Pulmonary artery endothelial cell (primary cell): ENCODE measurements at regions not wholly inside any gene's neighbourhood (a gene's known extent, or its start where the extent isn't known, plus 50 kb on each side); places are given as distances from the start of the nearest gene placed in this dataset.
"Not testable (repeated sequence)": the region's sequence is repeated elsewhere in the genome, so short reads cannot be mapped to it uniquely, and the experiment has no call there.

Experiments
- DNase-seq: peaks from one replicate; pipeline ENCODE4 v3.0.0-alpha.2; 2011; ENCODE audit warnings: low read depth, low spot score

DNA sequence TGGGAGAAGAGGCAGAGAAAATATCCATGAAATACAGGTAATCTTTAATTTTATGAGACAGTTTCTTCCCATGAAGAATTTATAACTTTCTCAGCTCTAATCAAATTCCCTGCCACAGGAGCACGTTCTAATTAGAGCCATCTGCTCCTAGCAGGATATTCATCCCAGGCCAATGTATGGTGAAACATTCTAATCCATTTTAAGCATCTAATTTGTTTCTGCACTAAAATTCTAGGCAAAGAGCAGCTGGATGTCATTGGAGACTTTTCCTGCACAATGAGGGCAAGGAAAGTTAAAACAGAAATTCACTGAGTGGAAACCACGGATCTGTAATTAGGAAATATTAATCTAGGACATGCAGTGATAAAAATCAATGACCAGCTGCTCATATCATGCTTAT lies 107.7 kb upstream of the ZFP42 start:
- DNase-seq: no peak

DNA sequence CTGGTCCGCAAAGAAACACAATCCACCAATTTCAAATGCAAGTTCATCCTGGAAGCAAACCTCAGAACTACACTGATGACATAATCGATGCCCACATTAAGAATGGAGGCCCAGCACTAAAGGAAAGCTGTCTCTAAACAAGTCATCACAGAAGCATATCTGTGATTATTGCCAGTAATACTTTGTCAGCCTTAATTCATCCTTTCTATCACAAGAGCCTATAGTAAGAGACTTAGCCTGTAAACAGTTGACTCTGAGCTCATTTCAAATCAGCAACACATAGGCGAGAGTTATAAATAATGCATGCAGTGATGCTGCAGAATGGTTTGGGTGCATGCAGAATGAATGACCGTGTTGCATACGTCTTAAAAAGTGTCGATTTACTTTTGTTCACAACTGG lies 105.9 kb upstream of the ZFP42 start:
- DNase-seq: no peak

DNA sequence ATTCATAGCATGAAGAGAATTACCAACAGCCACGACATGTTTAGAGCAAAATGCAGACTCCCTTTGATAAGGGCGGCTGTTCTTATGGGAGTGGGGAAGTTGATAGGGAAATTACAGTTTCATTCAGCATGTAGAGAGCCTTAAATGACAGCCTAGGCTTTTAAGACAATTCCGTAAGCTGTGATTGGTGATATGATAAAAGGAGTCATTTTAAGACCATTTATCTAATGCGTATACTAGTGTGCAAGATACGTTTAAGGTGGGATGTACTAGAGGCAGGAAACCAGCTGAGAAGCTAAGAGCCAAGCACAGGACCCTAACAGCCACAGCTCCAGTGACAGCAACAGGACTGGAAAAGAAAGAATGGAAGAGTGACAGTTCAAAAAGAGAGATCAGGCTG lies 102.2 kb upstream of the ZFP42 start:
- no peak for DNase-seq

- no peak for DNase-seq
Observed at GRCh38 chr4:187903106-187903505, 92.5 kb upstream of the ZFP42 start.

GRCh38 chr4:187903700-187904099 lies 91.9 kb upstream of the ZFP42 start:
- DNase-seq: no peak

- no peak for DNase-seq
Observed at GRCh38 chr4:187908079-187908561, 87.5 kb upstream of the ZFP42 start.

- DNase-seq: no peak
Observed at GRCh38 chr4:187908731-187909130, 86.8 kb upstream of the ZFP42 start.

GRCh38 chr4:187910741-187911140 lies 84.8 kb upstream of the ZFP42 start:
- no peak for DNase-seq

- DNase-seq: not testable (repeated sequence)
Observed at GRCh38 chr4:187915406-187915805, 80.2 kb upstream of the ZFP42 start.

- no peak for DNase-seq
Observed at GRCh38 chr4:187919966-187920365, 75.6 kb upstream of the ZFP42 start.

DNA sequence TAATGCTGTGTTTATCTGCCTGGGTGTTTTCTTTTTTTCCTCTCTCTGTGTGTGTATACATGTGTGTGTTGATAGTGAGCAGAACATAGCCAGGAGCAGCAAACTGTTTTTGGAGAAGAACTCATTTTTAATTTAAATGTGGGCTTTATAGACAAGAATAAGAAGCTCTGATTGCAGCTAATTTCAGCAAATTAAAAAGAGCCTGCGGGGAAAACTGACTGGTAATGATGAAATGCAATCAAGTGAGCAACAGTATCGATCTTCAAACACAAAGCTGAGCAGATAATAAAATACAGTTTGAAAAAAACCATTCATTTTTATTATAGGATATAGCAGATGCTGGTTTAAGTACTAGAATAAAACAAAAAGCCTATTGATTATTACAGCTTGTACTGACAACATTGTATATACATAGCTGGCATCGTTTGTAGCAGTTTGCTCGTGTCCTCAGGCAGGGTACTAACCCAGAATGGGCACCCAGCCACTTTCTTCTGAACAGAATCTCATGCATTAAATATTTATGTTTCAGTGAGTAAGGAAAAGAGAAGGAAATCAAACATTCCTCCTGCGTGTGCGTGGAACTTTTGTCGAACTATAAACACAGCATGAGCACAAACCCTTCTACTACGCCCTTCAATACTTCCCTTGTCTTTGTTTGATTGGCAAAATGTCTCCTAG lies 73.5 kb upstream of the ZFP42 start:
- DNase-seq: no peak

GRCh38 chr4:187929024-187929423 lies 66.5 kb upstream of the ZFP42 start:
- no peak for DNase-seq

GRCh38 chr4:187934766-187935165 lies 60.8 kb upstream of the ZFP42 start:
- DNase-seq: no peak

DNA sequence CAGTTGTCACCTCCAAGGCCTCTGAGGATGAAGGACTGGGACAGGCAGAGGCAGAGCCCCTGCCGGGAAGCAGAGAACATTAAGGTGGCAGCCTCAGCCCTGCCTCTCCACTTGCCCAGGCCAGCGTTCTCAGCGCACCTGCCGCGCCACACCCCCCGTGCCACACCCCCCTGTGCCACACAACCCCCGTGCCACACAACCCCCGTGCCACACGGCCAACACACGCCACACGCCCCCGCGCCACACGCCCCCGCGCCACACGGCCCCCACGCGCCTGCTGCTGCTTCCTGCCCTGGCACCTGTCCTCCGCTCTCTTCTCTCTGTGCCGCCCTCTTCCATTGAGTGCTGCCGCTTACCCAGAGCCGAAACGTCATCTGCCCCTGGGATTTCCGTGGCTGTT lies 58.0 kb upstream of the ZFP42 start:
- no peak for DNase-seq

DNA sequence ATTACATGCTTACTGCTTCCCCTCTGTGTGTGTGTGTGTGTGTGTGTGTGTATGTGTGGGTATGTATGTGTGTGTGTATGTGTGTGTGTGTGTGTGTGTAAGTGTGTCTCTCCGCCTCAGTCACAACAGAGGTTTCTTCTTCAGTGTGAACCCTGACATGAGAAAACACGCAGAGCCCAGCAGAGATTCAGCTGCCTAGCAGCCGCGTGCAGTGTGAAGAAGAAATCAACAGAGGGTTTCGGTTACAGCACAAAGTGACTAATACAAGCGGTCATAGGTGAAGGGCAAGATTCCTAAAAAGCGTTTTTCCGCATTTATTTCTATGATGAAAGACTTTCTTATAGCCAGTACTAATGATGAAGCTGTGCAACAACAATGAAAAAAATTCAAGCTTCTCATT lies 55.3 kb upstream of the ZFP42 start:
- no peak for DNase-seq

GRCh38 chr4:187942968-187943367 lies 52.6 kb upstream of the ZFP42 start:
- DNase-seq: no peak

- DNase-seq: no peak
Observed at GRCh38 chr4:187944179-187944578, 51.4 kb upstream of the ZFP42 start.
